H1 (cell line): ENCODE measurements at regions not wholly inside any gene's neighbourhood (a gene's known extent, or its start where the extent isn't known, plus 50 kb on each side); places are given as distances from the start of the nearest gene placed in this dataset.

ENCODE experiments used
- CTCF ChIA-PET: fragments of 300-600 bp; sonication (Branson Sonifier 250); formaldehyde crosslinking; loops from one replicate; lab custom pipeline; 2021; ENCODE audit not compliant: partially characterized antibody; lab: Charles Lee
- POLR2A ChIA-PET: fragments of 300-600 bp; sonication (Branson Sonifier 250); formaldehyde crosslinking; loops from one replicate; lab custom pipeline; 2021; ENCODE audit warnings: inconsistent platforms; ENCODE audit not compliant: partially characterized antibody; lab: Charles Lee
- DNase-seq, 2 experiments: peaks; one replicate each; pipeline versions ENCODE4 v3.0.0 to v3.0.0-alpha.2; 2010 to 2022; ENCODE audit warnings: low spot score in 2 of 2, low read depth in 1 of 2, mixed read lengths in 1 of 2
- FAIRE-seq: peaks from 2 replicates; lab custom pipeline; 2011; peaks lifted over from hg19 to GRCh38; lab: Jason Lieb, UNC
- H2AFZ ChIP-seq: 2 replicates; pipeline ENCODE4 v1.8.1; 2012; ENCODE audit warnings: low read length, inconsistent platforms
- H2AK5ac ChIP-seq: 2 replicates; pipeline ENCODE4 v1.6.1; 2013; ENCODE audit warnings: low read depth, low read length
- H2BK120ac ChIP-seq: replicated peaks from 2 replicates; pipeline ENCODE3; 2013; ENCODE audit warnings: low read depth, low read length, inconsistent platforms
- H2BK12ac ChIP-seq: 2 replicates; pipeline ENCODE4 v1.6.1; 2013; ENCODE audit warnings: low read depth, low read length
- H2BK15ac ChIP-seq: 2 replicates; pipeline ENCODE4 v1.6.1; 2013; ENCODE audit warnings: low read length
- H2BK20ac ChIP-seq: 2 replicates; pipeline ENCODE4 v1.6.1; 2013; ENCODE audit warnings: low read length
- H2BK5ac ChIP-seq: 2 replicates; pipeline ENCODE4 v1.6.1; 2013; ENCODE audit warnings: low read depth, low read length
- H3K14ac ChIP-seq: 2 replicates; pipeline ENCODE4 v1.6.1; 2013; ENCODE audit warnings: inconsistent platforms; ENCODE audit not compliant: insufficient read length
- H3K18ac ChIP-seq: 2 replicates; pipeline ENCODE4 v1.6.1; 2013; ENCODE audit warnings: low read length; ENCODE audit errors: extremely low read depth
- H3K23ac ChIP-seq: 2 replicates; pipeline ENCODE4 v1.6.1; 2013; ENCODE audit warnings: inconsistent platforms; ENCODE audit not compliant: insufficient read length
- H3K23me2 ChIP-seq: 2 replicates; pipeline ENCODE4 v1.6.1; 2013; ENCODE audit warnings: low read depth, low read length
- H3K27ac ChIP-seq: 2 replicates; pipeline ENCODE4 v1.6.1; 2011; ENCODE audit warnings: low read depth, low read length, inconsistent platforms
- H3K27me3 ChIP-seq, 4 experiments: replicated peaks in 1 of 4; 1 replicate in 1 of 4; 2 replicates in 3 of 4; pipeline versions ENCODE4 v1.6.1 to v1.8.1; 2011 to 2013; ENCODE audit warnings: low read length in 3 of 4, mild to moderate bottlenecking in 3 of 4, inconsistent platforms in 2 of 4, mixed read lengths in 2 of 4, moderate library complexity in 1 of 4; ENCODE audit not compliant: control insufficient read depth in 3 of 4, insufficient read depth in 3 of 4; ENCODE audit errors: extremely low read depth in 1 of 4
- H3K36me3 ChIP-seq, 4 experiments: 2 replicates each; pipeline versions ENCODE4 v1.6.1 to v1.8.1; 2011 to 2013; ENCODE audit warnings: mild to moderate bottlenecking in 4 of 4, low read length in 3 of 4, moderate library complexity in 2 of 4, control low read depth in 1 of 4, inconsistent platforms in 1 of 4; ENCODE audit not compliant: insufficient read depth in 4 of 4, control insufficient read depth in 2 of 4
- H3K4ac ChIP-seq: replicated peaks from 2 replicates; pipeline ENCODE3; 2013; ENCODE audit warnings: low read length, low read depth, mixed read lengths, inconsistent platforms; ENCODE audit not compliant: insufficient read length
- H3K4me1 ChIP-seq, 4 experiments: replicated peaks in 1 of 4; 1 replicate in 1 of 4; 2 replicates in 3 of 4; pipeline versions ENCODE4 v1.6.1 to v1.8.1; 2011 to 2013; ENCODE audit warnings: low read length in 3 of 4, inconsistent platforms in 2 of 4, mixed read lengths in 1 of 4; ENCODE audit not compliant: insufficient read depth in 4 of 4, control insufficient read depth in 3 of 4
- H3K4me2 ChIP-seq, 2 experiments: 2 replicates each; pipeline versions ENCODE4 v1.6.1 to v1.8.1; 2011 to 2013; ENCODE audit warnings: low read depth in 2 of 2, low read length in 2 of 2, control low read depth in 1 of 2, inconsistent platforms in 1 of 2, mild to moderate bottlenecking in 1 of 2; ENCODE audit not compliant: insufficient read depth in 1 of 2
- H3K4me3 ChIP-seq, 4 experiments: fragments of 200-600, 300-600 bp in 1 of 4; sonication (generic), shearing (Covaris generic), sonication (Bioruptor Twin) in 1 of 4; 2 replicates each; pipeline versions ENCODE4 v1.5.1 to v1.8.1; 2011 to 2016; ENCODE audit warnings: low read length in 4 of 4, low read depth in 3 of 4, control low read depth in 2 of 4, inconsistent platforms in 2 of 4, mild to moderate bottlenecking in 2 of 4, mixed read lengths in 1 of 4, moderate library complexity in 1 of 4; ENCODE audit not compliant: insufficient read depth in 2 of 4; ENCODE audit errors: extremely low read depth in 1 of 4
- H3K56ac ChIP-seq: replicated peaks from 2 replicates; pipeline ENCODE3; 2013; ENCODE audit warnings: low read depth, mild to moderate bottlenecking, mixed read lengths, low read length, inconsistent platforms; ENCODE audit not compliant: insufficient read length
- H3K79me1 ChIP-seq: 2 replicates; pipeline ENCODE4 v1.6.1; 2013; ENCODE audit warnings: low read depth, low read length, control low read depth
- H3K79me2 ChIP-seq, 2 experiments: 2 replicates each; pipeline versions ENCODE4 v1.6.1 to v1.8.1; 2012 to 2013; ENCODE audit warnings: low read length in 2 of 2, mild to moderate bottlenecking in 2 of 2, inconsistent platforms in 1 of 2; ENCODE audit not compliant: insufficient read depth in 2 of 2, control insufficient read depth in 1 of 2
- H3K9ac ChIP-seq, 4 experiments: replicated peaks in 1 of 4; 1 replicate in 1 of 4; 2 replicates in 3 of 4; pipeline versions ENCODE4 v1.6.1 to v1.8.1; 2011 to 2013; ENCODE audit warnings: low read depth in 3 of 4, low read length in 3 of 4, control low read depth in 2 of 4, mild to moderate bottlenecking in 2 of 4, moderate library complexity in 2 of 4, inconsistent platforms in 1 of 4; ENCODE audit errors: extremely low read depth in 1 of 4
- H3K9me3 ChIP-seq, 2 experiments: 2 replicates each; pipeline versions ENCODE4 v1.6.1 to v1.8.1; 2012 to 2013; ENCODE audit warnings: mild to moderate bottlenecking in 2 of 2, moderate library complexity in 2 of 2, control low read depth in 1 of 2, inconsistent platforms in 1 of 2, low read depth in 1 of 2, low read length in 1 of 2, mixed read lengths in 1 of 2; ENCODE audit not compliant: insufficient read depth in 2 of 2
- H4K20me1 ChIP-seq, 2 experiments: replicated peaks in 1 of 2; 2 replicates each; pipeline versions ENCODE3 to v1.8.1; 2011 to 2013; ENCODE audit warnings: inconsistent platforms in 2 of 2, low read length in 2 of 2, mild to moderate bottlenecking in 1 of 2; ENCODE audit not compliant: insufficient read depth in 2 of 2, control insufficient read depth in 1 of 2
- H4K5ac ChIP-seq: 2 replicates; pipeline ENCODE4 v1.6.1; 2013; ENCODE audit warnings: low read length, low read depth, mixed read lengths, inconsistent platforms; ENCODE audit not compliant: insufficient read length
- H4K8ac ChIP-seq: 2 replicates; pipeline ENCODE4 v1.8.0; 2013; ENCODE audit warnings: mild to moderate bottlenecking, moderate library complexity, low read length, inconsistent platforms; ENCODE audit not compliant: insufficient read depth; ENCODE audit errors: extremely low read depth
- H4K91ac ChIP-seq: replicated peaks from 2 replicates; pipeline ENCODE3; 2013; ENCODE audit warnings: low read length, mixed read lengths, inconsistent platforms; ENCODE audit not compliant: insufficient read length
- CHD1 ChIP-seq: IDR thresholded peaks from 2 replicates; pipeline ENCODE4 v1.6.1; 2012; ENCODE audit warnings: low read depth, low read length, improper control_type of control experiment
- CTBP2 ChIP-seq: IDR thresholded peaks from 2 replicates; pipeline ENCODE4 v1.7.0; 2011; ENCODE audit warnings: borderline replicate concordance, mild to moderate bottlenecking, moderate library complexity, mixed read lengths, low read length; ENCODE audit not compliant: insufficient read depth, insufficient read length
- CTCF ChIP-seq, 3 experiments: IDR thresholded peaks; 1 replicate in 2 of 3; 2 replicates in 1 of 3; pipeline versions ENCODE4 v1.5.1 to v1.6.1; 2011; ENCODE audit warnings: low read length in 3 of 3, mild to moderate bottlenecking in 3 of 3, inconsistent platforms in 2 of 3, low read depth in 1 of 3, moderate library complexity in 1 of 3; ENCODE audit not compliant: insufficient read depth in 1 of 3; ENCODE audit errors: control extremely low read depth in 1 of 3
- EGR1 ChIP-seq: IDR thresholded peaks from 2 replicates; pipeline ENCODE4 v1.6.1; 2011; ENCODE audit warnings: low read depth, low read length, borderline replicate concordance
- EP300 ChIP-seq, 2 experiments: IDR thresholded peaks; 1 replicate in 1 of 2; 2 replicates in 1 of 2; pipeline ENCODE4 v1.6.1; 2011 to 2012; ENCODE audit warnings: low read depth in 2 of 2, low read length in 2 of 2, mild to moderate bottlenecking in 2 of 2, borderline replicate concordance in 1 of 2, inconsistent platforms in 1 of 2, moderate library complexity in 1 of 2
- GTF2F1 ChIP-seq: IDR thresholded peaks from 2 replicates; pipeline ENCODE4 v1.6.1; 2012; ENCODE audit warnings: low read depth, low read length, improper control_type of control experiment, borderline replicate concordance
- JUND ChIP-seq: IDR thresholded peaks from 2 replicates; pipeline ENCODE4 v1.6.1; 2011; ENCODE audit warnings: mild to moderate bottlenecking, improper control_type of control experiment, low read length
- MAFK ChIP-seq: IDR thresholded peaks from 2 replicates; pipeline ENCODE4 v1.6.1; 2012; ENCODE audit warnings: low read depth, mild to moderate bottlenecking, improper control_type of control experiment, low read length
- POLR2A ChIP-seq, 2 experiments: IDR thresholded peaks; 1 replicate in 1 of 2; 2 replicates in 1 of 2; pipeline ENCODE4 v1.6.1; 2011; ENCODE audit warnings: low read depth in 2 of 2, low read length in 2 of 2, mild to moderate bottlenecking in 2 of 2; ENCODE audit errors: control extremely low read depth in 1 of 2
- SP1 ChIP-seq: IDR thresholded peaks from 2 replicates; pipeline ENCODE4 v1.6.1; 2011; ENCODE audit warnings: low read depth, low read length
- SP2 ChIP-seq: IDR thresholded peaks from 2 replicates; pipeline ENCODE4 v1.6.1; 2012; ENCODE audit warnings: mild to moderate bottlenecking, low read length, inconsistent platforms
- SUZ12 ChIP-seq: fragments of 200-600 bp; sonication (generic); IDR thresholded peaks from 2 replicates; pipeline ENCODE4 v1.6.1; 2012; ENCODE audit warnings: mild to moderate bottlenecking, inconsistent platforms, low read length, moderate library complexity, mixed read lengths
- TAF7 ChIP-seq: optimal IDR thresholded peaks from 2 replicates; pipeline ENCODE3; 2011; ENCODE audit warnings: low read depth, mild to moderate bottlenecking, inconsistent platforms, low read length, moderate library complexity, borderline replicate concordance
- WGBS, 2 experiments: shearing (Covaris generic) in 1 of 2; methylation state at CpG; one replicate each; pipeline versions ENCODE4 v1.1.6 to v1.1.7; 2013 to 2015; ENCODE audit warnings: low lambda C conversion rate in 2 of 2, mixed read lengths in 2 of 2, inconsistent platforms in 1 of 2, low coverage in 1 of 2, missing lambda C conversion rate in 1 of 2; ENCODE audit not compliant: insufficient replicate concordance in 2 of 2, insufficient coverage in 1 of 2, insufficient read length in 1 of 2; ENCODE audit errors: extremely low coverage in 1 of 2, missing lambda C conversion rate in 1 of 2; 5-methylcytosine and 5-hydroxymethylcytosine counted together

GRCh38 chr11:11786771-11787170 lies 55.0 kb upstream of the USP47 start:
- Histone ChIP-seq H4K20me1 (no peaks in the 10 kb centered on the region), H3K14ac (no peak overlapping the region), H3K27me3 (no peaks in the 10 kb centered on the region), H2BK5ac (no peak overlapping the region), H4K91ac (no peak overlapping the region), H3K4ac (no peak overlapping the region), H3K23me2 (no peaks in the 10 kb centered on the region), H3K18ac (no peak overlapping the region), H3K79me1 (no peaks in the 10 kb centered on the region), H3K27ac (no peak overlapping the region), H3K79me2 (no peaks in the 10 kb centered on the region), H3K36me3 (no peaks in the 10 kb centered on the region), H3K9me3 (no peaks in the 10 kb centered on the region), H3K23ac (no peak overlapping the region), H3K56ac (no peak overlapping the region), H4K5ac (no peak overlapping the region), H3K4me2 (no peak overlapping the region), H2AFZ (no peak overlapping the region), H2BK120ac (no peak overlapping the region), H3K4me1 (peaks cover 0 to 8% (median 6%) of the 10 kb centered on the region in 4 experiments; a peak in 4 of 7 replicates), H2BK12ac (no peak overlapping the region), H2AK5ac (no peak overlapping the region), H2BK20ac (no peak overlapping the region), H4K8ac (no peak overlapping the region), H2BK15ac (no peak overlapping the region), H3K9ac (no peak overlapping the region), H3K4me3 (no peak overlapping the region)
- FAIRE-seq: peak; percentile 39
- POLR2A ChIA-PET: no interaction called here
- no peak for DNase-seq
- 80% methylated on average over 4 of the region's 4 CpGs; no CpG with 5 or more reads in 1 of the 2 experiments for WGBS, 2 experiments
- CTCF ChIA-PET: interaction anchor here (0.5 to 5.0 kb wide), 79 partner anchors 10 to 1327 kb away, joined by 3 to 40 read pairs (median 4); partner anchors contain the start of gene GALNT18
- no peak for TF ChIP-seq SP2
- no peak for TF ChIP-seq POLR2A (IDR thresholded peaks at IDR 0.05; ENCODE audit: control extremely low read depth in 1 of 2, low read depth in 2 of 2, low read length in 2 of 2)
- no peak for TF ChIP-seq EGR1
- TF ChIP-seq TAF7: no peak
- no peak for TF ChIP-seq JUND
- no peak for TF ChIP-seq CTBP2
- no peak for TF ChIP-seq MAFK
- no peak for TF ChIP-seq EP300 (IDR thresholded peaks at IDR 0.05; ENCODE audit: borderline replicate concordance in 1 of 2, low read depth in 2 of 2, low read length in 2 of 2)
- no peak for TF ChIP-seq GTF2F1
- TF ChIP-seq SUZ12: no peak
- peak in 2 of 3 experiments; percentile 59 to 62; a peak in 3 of 4 replicates for TF ChIP-seq CTCF (IDR thresholded peaks at IDR 0.05; ENCODE audit: control extremely low read depth in 1 of 3, insufficient read depth in 1 of 3, low read depth in 1 of 3, low read length in 3 of 3)
- TF ChIP-seq SP1: no peak
- no peak for TF ChIP-seq CHD1
